Hepatocyte (in vitro differentiated cells): ENCODE measurements at regions not wholly inside any gene's neighbourhood (a gene's known extent, or its start where the extent isn't known, plus 50 kb on each side); places are given as distances from the start of the nearest gene placed in this dataset.

Experiments
- DNase-seq: peaks from one replicate; pipeline ENCODE4 v3.0.0-alpha.2; 2016; ENCODE audit warnings: low spot score
- H2AFZ ChIP-seq: fragments of 200-600 bp; sonication (generic); 2 replicates; pipeline ENCODE4 v1.6.0; 2016; ENCODE audit warnings: antibody characterized with exemption, mild to moderate bottlenecking
- H3K27ac ChIP-seq: fragments of 200-600 bp; sonication (generic); 2 replicates; pipeline ENCODE4 v1.5.1; 2016; ENCODE audit warnings: mild to moderate bottlenecking
- H3K27me3 ChIP-seq: fragments of 200-600 bp; sonication (generic); 2 replicates; pipeline ENCODE4 v1.6.1; 2016
- H3K36me3 ChIP-seq: fragments of 200-600 bp; sonication (generic); replicated peaks from 2 replicates; pipeline ENCODE4 v1.5.1; 2016; ENCODE audit warnings: low read depth; ENCODE audit not compliant: insufficient read depth
- H3K4me1 ChIP-seq: fragments of 200-600 bp; sonication (generic); 2 replicates; pipeline ENCODE4 v1.5.1; 2016; ENCODE audit warnings: mild to moderate bottlenecking, moderate library complexity; ENCODE audit not compliant: insufficient read depth
- H3K4me2 ChIP-seq: fragments of 200-600 bp; sonication (generic); 2 replicates; pipeline ENCODE4 v1.6.0; 2016
- H3K4me3 ChIP-seq: fragments of 200-600 bp; sonication (generic); 2 replicates; pipeline ENCODE4 v1.5.1; 2016; ENCODE audit warnings: mild to moderate bottlenecking
- H3K79me2 ChIP-seq: fragments of 200-600 bp; sonication (generic); 2 replicates; pipeline ENCODE4 v1.6.0; 2017; ENCODE audit warnings: mild to moderate bottlenecking
- H3K9me2 ChIP-seq: fragments of 200-600 bp; sonication (generic); replicated peaks from 2 replicates; pipeline ENCODE4 v1.6.0; 2017; ENCODE audit warnings: mild to moderate bottlenecking; ENCODE audit not compliant: insufficient read depth
- H3K9me3 ChIP-seq: fragments of 200-600 bp; sonication (generic); 2 replicates; pipeline ENCODE4 v1.5.1; 2016; ENCODE audit warnings: low read depth, mild to moderate bottlenecking
- H4K20me1 ChIP-seq: fragments of 200-600 bp; sonication (generic); 2 replicates; pipeline ENCODE4 v1.6.0; 2016; ENCODE audit warnings: mild to moderate bottlenecking; ENCODE audit not compliant: insufficient read depth, poor library complexity, severe bottlenecking
- EZH2 ChIP-seq: fragments of 200-600 bp; sonication (generic); IDR thresholded peaks from 2 replicates; pipeline ENCODE4 v1.6.1; 2016; ENCODE audit warnings: antibody characterized with exemption, mild to moderate bottlenecking, borderline replicate concordance
- EZH2phosphoT487 ChIP-seq: fragments of 200-600 bp; sonication (generic); IDR thresholded peaks from one replicate; pipeline ENCODE4 v1.6.1; 2018; ENCODE audit warnings: antibody characterized with exemption, mild to moderate bottlenecking, low read depth, moderate library complexity; ENCODE audit not compliant: unreplicated experiment, severe bottlenecking
- WGBS: methylation state at CpG from one replicate; pipeline ENCODE4 v1.1.6; 2016; ENCODE audit warnings: low lambda C conversion rate; ENCODE audit errors: missing lambda C conversion rate; 5-methylcytosine and 5-hydroxymethylcytosine counted together
- TF ChIP-seq, protein P1 (sequence below): fragments of 200-600 bp; sonication (generic); IDR thresholded peaks from 2 replicates; pipeline ENCODE4 v1.5.1; 2016; ENCODE audit warnings: antibody characterized with exemption, mild to moderate bottlenecking; ENCODE audit not compliant: poor library complexity

DNA sequence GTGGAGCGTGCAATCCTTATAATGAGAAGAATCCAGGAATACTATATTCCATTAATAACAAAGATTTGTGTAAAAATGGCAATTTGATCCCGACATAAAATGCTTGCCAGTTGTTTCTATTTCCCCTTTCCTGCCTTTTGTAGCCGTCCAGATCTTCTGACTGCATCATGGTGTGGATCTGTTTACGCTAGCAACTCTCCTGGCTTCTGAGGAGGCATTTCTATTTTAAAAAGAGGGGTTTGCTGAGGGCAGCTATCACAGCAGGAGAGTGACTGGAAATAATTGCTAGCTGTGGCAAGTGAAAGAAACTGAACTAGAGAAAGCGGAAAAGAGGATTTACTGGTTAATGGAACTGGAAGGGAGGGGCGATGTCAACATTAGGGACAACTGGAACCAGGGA is 145.6 kb downstream of the ATP23 start:
- no peaks in the 10 kb centered on the region for H3K4me1 ChIP-seq
- H3K4me2 ChIP-seq, result no peak overlapping the region
- no peak overlapping the region for H3K27ac ChIP-seq
- H3K36me3 ChIP-seq, result no peaks in the 10 kb centered on the region
- no peak for TF ChIP-seq EZH2phosphoT487
- TF ChIP-seq, protein P1, sequence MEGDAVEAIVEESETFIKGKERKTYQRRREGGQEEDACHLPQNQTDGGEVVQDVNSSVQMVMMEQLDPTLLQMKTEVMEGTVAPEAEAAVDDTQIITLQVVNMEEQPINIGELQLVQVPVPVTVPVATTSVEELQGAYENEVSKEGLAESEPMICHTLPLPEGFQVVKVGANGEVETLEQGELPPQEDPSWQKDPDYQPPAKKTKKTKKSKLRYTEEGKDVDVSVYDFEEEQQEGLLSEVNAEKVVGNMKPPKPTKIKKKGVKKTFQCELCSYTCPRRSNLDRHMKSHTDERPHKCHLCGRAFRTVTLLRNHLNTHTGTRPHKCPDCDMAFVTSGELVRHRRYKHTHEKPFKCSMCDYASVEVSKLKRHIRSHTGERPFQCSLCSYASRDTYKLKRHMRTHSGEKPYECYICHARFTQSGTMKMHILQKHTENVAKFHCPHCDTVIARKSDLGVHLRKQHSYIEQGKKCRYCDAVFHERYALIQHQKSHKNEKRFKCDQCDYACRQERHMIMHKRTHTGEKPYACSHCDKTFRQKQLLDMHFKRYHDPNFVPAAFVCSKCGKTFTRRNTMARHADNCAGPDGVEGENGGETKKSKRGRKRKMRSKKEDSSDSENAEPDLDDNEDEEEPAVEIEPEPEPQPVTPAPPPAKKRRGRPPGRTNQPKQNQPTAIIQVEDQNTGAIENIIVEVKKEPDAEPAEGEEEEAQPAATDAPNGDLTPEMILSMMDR, result no peak
- no peak for TF ChIP-seq EZH2
- 92% methylated on average over 6 of the region's 6 CpGs for WGBS
- no peaks in the 10 kb centered on the region for H3K9me3 ChIP-seq
- no peak for DNase-seq
- H3K4me3 ChIP-seq, result no peak overlapping the region
- H3K79me2 ChIP-seq, result no peaks in the 10 kb centered on the region
- H3K9me2 ChIP-seq, result no peaks in the 10 kb centered on the region
- H2AFZ ChIP-seq, result no peak overlapping the region
- H4K20me1 ChIP-seq, result no peaks in the 10 kb centered on the region
- H3K27me3 ChIP-seq, result no peaks in the 10 kb centered on the region

- no peak overlapping the region for H3K4me2 ChIP-seq
- H3K36me3 ChIP-seq, result no peaks in the 10 kb centered on the region
- no peaks in the 10 kb centered on the region for H3K27me3 ChIP-seq
- TF ChIP-seq EZH2, result no peak
- no peak for TF ChIP-seq EZH2phosphoT487
- TF ChIP-seq, protein P1, result no peak
- H4K20me1 ChIP-seq, result no peaks in the 10 kb centered on the region
- no peak overlapping the region for H3K4me3 ChIP-seq
- H3K79me2 ChIP-seq, result no peaks in the 10 kb centered on the region
- H3K9me2 ChIP-seq, result no peaks in the 10 kb centered on the region
- no peak for DNase-seq
- H3K27ac ChIP-seq, result no peak overlapping the region
- WGBS, result 69% methylated on average over 11 of the region's 11 CpGs
- no peaks in the 10 kb centered on the region for H3K9me3 ChIP-seq
- H3K4me1 ChIP-seq, result no peaks in the 10 kb centered on the region
- H2AFZ ChIP-seq, result no peak overlapping the region
Measured at GRCh38 chr12:58087423-58088127, 146.2 kb downstream of the ATP23 start.

DNA sequence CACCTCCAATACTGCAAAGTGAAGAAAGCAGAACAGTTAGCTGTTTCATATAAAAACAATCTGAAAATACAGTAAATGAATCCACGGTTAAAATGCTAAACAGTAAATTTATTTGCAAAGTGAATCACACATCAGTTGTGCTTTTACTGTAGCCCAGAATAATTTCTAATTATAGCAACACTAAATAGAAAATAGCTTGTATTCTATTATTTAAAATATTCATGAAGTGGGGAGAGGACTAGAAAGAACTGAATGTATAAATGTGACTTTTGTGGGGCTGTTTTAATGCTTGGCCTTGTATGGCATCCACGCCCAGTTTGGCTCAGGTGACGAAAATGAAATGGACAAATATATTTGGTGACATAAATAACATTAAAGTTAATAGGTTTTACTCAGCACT is 148.2 kb downstream of the ATP23 start:
- H3K9me2 ChIP-seq, result no peaks in the 10 kb centered on the region
- TF ChIP-seq, protein P1, result no peak
- no peak for TF ChIP-seq EZH2phosphoT487
- no peak for TF ChIP-seq EZH2
- H3K79me2 ChIP-seq, result no peaks in the 10 kb centered on the region
- H3K4me2 ChIP-seq, result no peak overlapping the region
- H3K36me3 ChIP-seq, result no peaks in the 10 kb centered on the region
- no peaks in the 10 kb centered on the region for H3K4me1 ChIP-seq
- H3K27ac ChIP-seq, result no peak overlapping the region
- no peak for DNase-seq
- no peaks in the 10 kb centered on the region for H3K27me3 ChIP-seq
- WGBS, result 57% methylated on average over 3 of the region's 3 CpGs
- H2AFZ ChIP-seq, result no peak overlapping the region
- no peaks in the 10 kb centered on the region for H3K9me3 ChIP-seq
- no peak overlapping the region for H3K4me3 ChIP-seq
- H4K20me1 ChIP-seq, result no peaks in the 10 kb centered on the region
